PC-9 (cell line): ENCODE measurements at regions not wholly inside any gene's neighbourhood (a gene's known extent, or its start where the extent isn't known, plus 50 kb on each side); places are given as distances from the start of the nearest gene placed in this dataset.

Experiments used
- EZH2 ChIP-seq: fragments of 200-600 bp; sonication (generic); IDR thresholded peaks from 2 replicates; pipeline ENCODE4 v1.8.0; 2017; ENCODE audit warnings: antibody characterized with exemption, low read depth
- TF ChIP-seq, protein P1 (sequence below): fragments of 200-600 bp; sonication (generic); conservative IDR thresholded peaks from 2 replicates; pipeline ENCODE4 v1.6.1; 2017; ENCODE audit warnings: mixed run types, antibody characterized with exemption, mild to moderate bottlenecking, moderate library complexity

DNA sequence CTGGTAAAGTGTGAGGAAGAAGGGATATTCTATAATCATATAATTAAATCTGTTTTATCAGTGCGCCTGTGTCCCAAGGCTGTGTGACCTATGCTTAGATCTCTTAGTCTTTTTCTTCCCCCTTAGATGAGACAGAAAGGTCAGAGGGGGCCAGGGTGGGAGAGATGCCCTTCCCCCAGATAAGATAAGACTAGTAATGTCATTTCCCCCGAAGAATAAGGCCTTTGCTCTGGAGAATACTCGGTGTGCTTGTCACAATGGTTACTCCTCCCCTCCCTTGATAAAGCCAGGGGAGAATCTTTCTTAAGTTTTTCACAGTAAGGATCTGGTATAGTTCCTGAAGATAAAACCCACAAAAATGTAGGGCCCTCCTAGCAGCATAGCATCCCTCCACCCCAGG is 1041.8 kb downstream of the SORCS3 start:
- TF ChIP-seq, protein P1, sequence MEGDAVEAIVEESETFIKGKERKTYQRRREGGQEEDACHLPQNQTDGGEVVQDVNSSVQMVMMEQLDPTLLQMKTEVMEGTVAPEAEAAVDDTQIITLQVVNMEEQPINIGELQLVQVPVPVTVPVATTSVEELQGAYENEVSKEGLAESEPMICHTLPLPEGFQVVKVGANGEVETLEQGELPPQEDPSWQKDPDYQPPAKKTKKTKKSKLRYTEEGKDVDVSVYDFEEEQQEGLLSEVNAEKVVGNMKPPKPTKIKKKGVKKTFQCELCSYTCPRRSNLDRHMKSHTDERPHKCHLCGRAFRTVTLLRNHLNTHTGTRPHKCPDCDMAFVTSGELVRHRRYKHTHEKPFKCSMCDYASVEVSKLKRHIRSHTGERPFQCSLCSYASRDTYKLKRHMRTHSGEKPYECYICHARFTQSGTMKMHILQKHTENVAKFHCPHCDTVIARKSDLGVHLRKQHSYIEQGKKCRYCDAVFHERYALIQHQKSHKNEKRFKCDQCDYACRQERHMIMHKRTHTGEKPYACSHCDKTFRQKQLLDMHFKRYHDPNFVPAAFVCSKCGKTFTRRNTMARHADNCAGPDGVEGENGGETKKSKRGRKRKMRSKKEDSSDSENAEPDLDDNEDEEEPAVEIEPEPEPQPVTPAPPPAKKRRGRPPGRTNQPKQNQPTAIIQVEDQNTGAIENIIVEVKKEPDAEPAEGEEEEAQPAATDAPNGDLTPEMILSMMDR = no peak
- no peak for TF ChIP-seq EZH2
